ENCODE measurements at regions not wholly inside any gene's neighbourhood (a gene's known extent, or its start where the extent isn't known, plus 50 kb on each side); places are given as distances from the start of the nearest gene placed in this dataset.

GRCh38 chr7:348962-349743 is 59.2 kb downstream of the FOXL3 start:
- Histone ChIP-seq H3K36me3 (no peaks in the 10 kb centered on the region), H3K27me3 (no peaks in the 10 kb centered on the region), H3K4me1 (no peaks in the 10 kb centered on the region), H3K4me3 (no peak overlapping the region), H3K9me3 (no peaks in the 10 kb centered on the region), H3K27ac (no peak overlapping the region)
- DNase-seq (no peak), ATAC-seq (no peak)
- intact Hi-C loops (cut with DNase I): no loop called here
- TF ChIP-seq, protein P1, sequence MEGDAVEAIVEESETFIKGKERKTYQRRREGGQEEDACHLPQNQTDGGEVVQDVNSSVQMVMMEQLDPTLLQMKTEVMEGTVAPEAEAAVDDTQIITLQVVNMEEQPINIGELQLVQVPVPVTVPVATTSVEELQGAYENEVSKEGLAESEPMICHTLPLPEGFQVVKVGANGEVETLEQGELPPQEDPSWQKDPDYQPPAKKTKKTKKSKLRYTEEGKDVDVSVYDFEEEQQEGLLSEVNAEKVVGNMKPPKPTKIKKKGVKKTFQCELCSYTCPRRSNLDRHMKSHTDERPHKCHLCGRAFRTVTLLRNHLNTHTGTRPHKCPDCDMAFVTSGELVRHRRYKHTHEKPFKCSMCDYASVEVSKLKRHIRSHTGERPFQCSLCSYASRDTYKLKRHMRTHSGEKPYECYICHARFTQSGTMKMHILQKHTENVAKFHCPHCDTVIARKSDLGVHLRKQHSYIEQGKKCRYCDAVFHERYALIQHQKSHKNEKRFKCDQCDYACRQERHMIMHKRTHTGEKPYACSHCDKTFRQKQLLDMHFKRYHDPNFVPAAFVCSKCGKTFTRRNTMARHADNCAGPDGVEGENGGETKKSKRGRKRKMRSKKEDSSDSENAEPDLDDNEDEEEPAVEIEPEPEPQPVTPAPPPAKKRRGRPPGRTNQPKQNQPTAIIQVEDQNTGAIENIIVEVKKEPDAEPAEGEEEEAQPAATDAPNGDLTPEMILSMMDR (IDR thresholded peaks at IDR 0.05): no peak

DNA sequence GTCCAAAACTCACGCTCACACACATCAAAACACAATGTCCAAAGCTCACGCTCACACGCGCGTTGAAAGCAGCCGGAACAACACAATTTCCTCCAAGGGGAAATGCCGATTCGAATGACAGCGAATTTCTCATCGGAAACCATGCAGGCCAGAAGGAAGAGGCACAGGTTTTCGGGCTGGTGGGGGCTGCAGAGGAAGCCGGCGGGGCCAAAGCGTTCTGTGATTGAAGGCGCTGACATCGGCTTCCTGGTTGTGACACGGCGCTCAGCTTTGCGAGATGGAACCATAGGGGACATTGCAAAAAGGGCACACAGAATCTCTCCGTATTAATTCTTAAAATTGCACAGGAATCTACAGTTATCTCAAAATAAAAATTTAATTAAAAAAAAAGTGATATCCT is 61.3 kb downstream of the FOXL3 start:
- DNase-seq (no peak), ATAC-seq (no peak)
- TF ChIP-seq, protein P1 (IDR thresholded peaks at IDR 0.05): no peak
- Histone ChIP-seq H3K4me1 (no peaks in the 10 kb centered on the region), H3K27me3 (no peaks in the 10 kb centered on the region), H3K27ac (peak overlapping the region; percentile 42), H3K4me3 (peak overlapping the region; percentile 29), H3K9me3 (no peaks in the 10 kb centered on the region), H3K36me3 (no peaks in the 10 kb centered on the region)
- intact Hi-C loops (cut with DNase I): no loop called here

DNA sequence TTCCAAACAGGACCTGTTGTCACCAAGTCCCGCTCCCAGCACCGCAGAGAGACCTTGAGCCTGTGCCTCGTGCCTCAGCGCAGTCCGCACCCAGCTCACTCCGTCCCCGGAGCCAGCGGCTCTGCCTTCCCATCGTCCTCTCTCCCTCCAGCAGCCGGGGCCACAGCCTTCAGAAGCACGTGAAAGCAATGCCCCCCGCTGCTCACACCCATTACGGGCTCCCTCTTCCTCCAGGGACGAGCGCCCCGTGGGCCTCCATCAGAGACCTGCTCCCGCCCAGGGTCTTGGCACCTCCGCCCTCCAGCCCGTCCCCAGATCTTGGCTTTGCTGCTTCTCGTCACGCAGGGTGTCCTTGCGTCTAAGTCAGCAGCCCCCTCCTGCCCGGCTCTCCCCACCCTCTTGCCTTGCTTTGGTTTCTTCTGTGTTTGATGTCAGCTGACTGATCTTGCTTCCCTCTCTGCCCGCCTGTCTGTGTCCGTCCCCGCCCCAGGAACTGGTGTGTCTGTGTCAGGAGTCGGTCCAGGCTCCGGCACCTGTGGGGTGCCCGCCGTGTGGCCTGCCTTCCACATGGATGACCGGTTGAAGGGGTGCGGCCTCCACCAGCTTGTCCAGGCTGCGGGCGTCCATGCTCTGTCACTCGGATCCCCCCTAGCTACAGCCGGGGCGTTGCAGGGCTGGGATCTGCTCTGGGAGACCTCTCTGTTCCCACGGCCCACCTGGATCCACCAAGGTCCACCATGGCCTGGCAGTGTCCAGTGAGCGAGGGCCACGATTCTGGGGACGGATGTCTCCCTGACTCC is 61.9 kb downstream of the FOXL3 start:
- TF ChIP-seq, protein P1 (IDR thresholded peaks at IDR 0.05): no peak
- H3K4me3 ChIP-seq: peak overlapping the region; percentile 29
- no peaks in the 10 kb centered on the region for H3K27me3 ChIP-seq
- H3K27ac ChIP-seq: peak overlapping the region; percentile 42
- H3K4me1 ChIP-seq: no peaks in the 10 kb centered on the region
- no peaks in the 10 kb centered on the region for H3K36me3 ChIP-seq
- no peak for ATAC-seq
- intact Hi-C loops (cut with DNase I): no loop called here
- H3K9me3 ChIP-seq: no peaks in the 10 kb centered on the region
- no peak for DNase-seq

DNA sequence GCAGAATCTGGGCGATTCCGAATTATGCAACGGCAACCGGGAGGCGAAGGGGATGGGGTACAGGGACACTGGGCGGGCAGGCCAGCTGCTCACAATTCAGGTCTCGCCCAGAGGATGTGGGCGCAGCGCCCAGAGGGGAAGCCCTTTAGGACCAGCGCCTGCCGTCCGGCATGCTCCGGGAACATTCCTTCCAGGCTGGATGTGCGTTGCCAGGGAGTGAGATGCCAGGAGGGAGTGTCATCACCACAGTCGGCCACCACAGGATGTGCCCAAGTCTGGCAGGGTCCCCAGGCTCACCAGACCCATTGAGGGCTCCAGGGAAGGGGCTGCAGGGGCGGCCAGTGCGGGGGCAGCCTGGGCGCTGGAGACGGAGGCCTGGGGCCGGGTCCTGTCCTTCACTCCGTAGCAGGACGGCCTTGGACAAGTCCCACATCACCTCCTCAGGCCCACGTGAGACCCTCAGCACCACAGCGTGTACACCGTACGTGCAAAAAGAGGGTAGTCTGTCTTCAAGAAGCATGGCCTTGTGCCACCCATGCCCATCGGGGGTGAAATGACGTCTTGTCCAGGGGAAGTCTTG is 63.9 kb downstream of the FOXL3 start:
- DNase-seq: no peak
- peaks cover 3% of the 10 kb centered on the region for H3K4me1 ChIP-seq
- TF ChIP-seq, protein P1 (IDR thresholded peaks at IDR 0.05): no peak
- no peak overlapping the region for H3K27ac ChIP-seq
- intact Hi-C loops (cut with DNase I): no loop called here
- no peaks in the 10 kb centered on the region for H3K9me3 ChIP-seq
- no peak overlapping the region for H3K4me3 ChIP-seq
- peaks cover 1% of the 10 kb centered on the region for H3K27me3 ChIP-seq
- peak; percentile 41 for ATAC-seq
- H3K36me3 ChIP-seq: no peaks in the 10 kb centered on the region

- Histone ChIP-seq H3K9me3 (no peaks in the 10 kb centered on the region), H3K36me3 (no peaks in the 10 kb centered on the region), H3K27me3 (peaks cover 11% of the 10 kb centered on the region), H3K27ac (no peak overlapping the region), H3K4me1 (peaks cover 3% of the 10 kb centered on the region), H3K4me3 (no peak overlapping the region)
- TF ChIP-seq, protein P1 (IDR thresholded peaks at IDR 0.05): no peak
- ATAC-seq: no peak
- intact Hi-C loops (cut with DNase I): no loop called here
- no peak for DNase-seq
Observed at GRCh38 chr7:354597-355470, 64.9 kb downstream of the FOXL3 start.

Measured in upper lobe of right lung (tissue), 1 donor.